H1 (cell line): ENCODE measurements at regions not wholly inside any gene's neighbourhood (a gene's known extent, or its start where the extent isn't known, plus 50 kb on each side); places are given as distances from the start of the nearest gene placed in this dataset.

Source experiments
- CTCF ChIA-PET: fragments of 300-600 bp; sonication (Branson Sonifier 250); formaldehyde crosslinking; loops from one replicate; lab custom pipeline; 2021; ENCODE audit not compliant: partially characterized antibody; lab: Charles Lee
- POLR2A ChIA-PET: fragments of 300-600 bp; sonication (Branson Sonifier 250); formaldehyde crosslinking; loops from one replicate; lab custom pipeline; 2021; ENCODE audit warnings: inconsistent platforms; ENCODE audit not compliant: partially characterized antibody; lab: Charles Lee
- DNase-seq, 2 experiments: peaks; one replicate each; pipeline versions ENCODE4 v3.0.0 to v3.0.0-alpha.2; 2010 to 2022; ENCODE audit warnings: low spot score in 2 of 2, low read depth in 1 of 2, mixed read lengths in 1 of 2
- FAIRE-seq: peaks from 2 replicates; lab custom pipeline; 2011; peaks lifted over from hg19 to GRCh38; lab: Jason Lieb, UNC
- H2AFZ ChIP-seq: 2 replicates; pipeline ENCODE4 v1.8.1; 2012; ENCODE audit warnings: low read length, inconsistent platforms
- H2AK5ac ChIP-seq: 2 replicates; pipeline ENCODE4 v1.6.1; 2013; ENCODE audit warnings: low read depth, low read length
- H2BK120ac ChIP-seq: replicated peaks from 2 replicates; pipeline ENCODE3; 2013; ENCODE audit warnings: low read depth, low read length, inconsistent platforms
- H2BK12ac ChIP-seq: 2 replicates; pipeline ENCODE4 v1.6.1; 2013; ENCODE audit warnings: low read depth, low read length
- H2BK15ac ChIP-seq: 2 replicates; pipeline ENCODE4 v1.6.1; 2013; ENCODE audit warnings: low read length
- H2BK20ac ChIP-seq: 2 replicates; pipeline ENCODE4 v1.6.1; 2013; ENCODE audit warnings: low read length
- H2BK5ac ChIP-seq: 2 replicates; pipeline ENCODE4 v1.6.1; 2013; ENCODE audit warnings: low read depth, low read length
- H3K14ac ChIP-seq: 2 replicates; pipeline ENCODE4 v1.6.1; 2013; ENCODE audit warnings: inconsistent platforms; ENCODE audit not compliant: insufficient read length
- H3K18ac ChIP-seq: 2 replicates; pipeline ENCODE4 v1.6.1; 2013; ENCODE audit warnings: low read length; ENCODE audit errors: extremely low read depth
- H3K23ac ChIP-seq: 2 replicates; pipeline ENCODE4 v1.6.1; 2013; ENCODE audit warnings: inconsistent platforms; ENCODE audit not compliant: insufficient read length
- H3K23me2 ChIP-seq: 2 replicates; pipeline ENCODE4 v1.6.1; 2013; ENCODE audit warnings: low read depth, low read length
- H3K27ac ChIP-seq: 2 replicates; pipeline ENCODE4 v1.6.1; 2011; ENCODE audit warnings: low read depth, low read length, inconsistent platforms
- H3K27me3 ChIP-seq, 4 experiments: replicated peaks in 1 of 4; 1 replicate in 1 of 4; 2 replicates in 3 of 4; pipeline versions ENCODE4 v1.6.1 to v1.8.1; 2011 to 2013; ENCODE audit warnings: low read length in 3 of 4, mild to moderate bottlenecking in 3 of 4, inconsistent platforms in 2 of 4, mixed read lengths in 2 of 4, moderate library complexity in 1 of 4; ENCODE audit not compliant: control insufficient read depth in 3 of 4, insufficient read depth in 3 of 4; ENCODE audit errors: extremely low read depth in 1 of 4
- H3K36me3 ChIP-seq, 4 experiments: 2 replicates each; pipeline versions ENCODE4 v1.6.1 to v1.8.1; 2011 to 2013; ENCODE audit warnings: mild to moderate bottlenecking in 4 of 4, low read length in 3 of 4, moderate library complexity in 2 of 4, control low read depth in 1 of 4, inconsistent platforms in 1 of 4; ENCODE audit not compliant: insufficient read depth in 4 of 4, control insufficient read depth in 2 of 4
- H3K4ac ChIP-seq: replicated peaks from 2 replicates; pipeline ENCODE3; 2013; ENCODE audit warnings: low read length, low read depth, mixed read lengths, inconsistent platforms; ENCODE audit not compliant: insufficient read length
- H3K4me1 ChIP-seq, 4 experiments: replicated peaks in 1 of 4; 1 replicate in 1 of 4; 2 replicates in 3 of 4; pipeline versions ENCODE4 v1.6.1 to v1.8.1; 2011 to 2013; ENCODE audit warnings: low read length in 3 of 4, inconsistent platforms in 2 of 4, mixed read lengths in 1 of 4; ENCODE audit not compliant: insufficient read depth in 4 of 4, control insufficient read depth in 3 of 4
- H3K4me2 ChIP-seq, 2 experiments: 2 replicates each; pipeline versions ENCODE4 v1.6.1 to v1.8.1; 2011 to 2013; ENCODE audit warnings: low read depth in 2 of 2, low read length in 2 of 2, control low read depth in 1 of 2, inconsistent platforms in 1 of 2, mild to moderate bottlenecking in 1 of 2; ENCODE audit not compliant: insufficient read depth in 1 of 2
- H3K4me3 ChIP-seq, 4 experiments: fragments of 200-600, 300-600 bp in 1 of 4; sonication (generic), shearing (Covaris generic), sonication (Bioruptor Twin) in 1 of 4; 2 replicates each; pipeline versions ENCODE4 v1.5.1 to v1.8.1; 2011 to 2016; ENCODE audit warnings: low read length in 4 of 4, low read depth in 3 of 4, control low read depth in 2 of 4, inconsistent platforms in 2 of 4, mild to moderate bottlenecking in 2 of 4, mixed read lengths in 1 of 4, moderate library complexity in 1 of 4; ENCODE audit not compliant: insufficient read depth in 2 of 4; ENCODE audit errors: extremely low read depth in 1 of 4
- H3K56ac ChIP-seq: replicated peaks from 2 replicates; pipeline ENCODE3; 2013; ENCODE audit warnings: low read depth, mild to moderate bottlenecking, mixed read lengths, low read length, inconsistent platforms; ENCODE audit not compliant: insufficient read length
- H3K79me1 ChIP-seq: 2 replicates; pipeline ENCODE4 v1.6.1; 2013; ENCODE audit warnings: low read depth, low read length, control low read depth
- H3K79me2 ChIP-seq, 2 experiments: 2 replicates each; pipeline versions ENCODE4 v1.6.1 to v1.8.1; 2012 to 2013; ENCODE audit warnings: low read length in 2 of 2, mild to moderate bottlenecking in 2 of 2, inconsistent platforms in 1 of 2; ENCODE audit not compliant: insufficient read depth in 2 of 2, control insufficient read depth in 1 of 2
- H3K9ac ChIP-seq, 4 experiments: replicated peaks in 1 of 4; 1 replicate in 1 of 4; 2 replicates in 3 of 4; pipeline versions ENCODE4 v1.6.1 to v1.8.1; 2011 to 2013; ENCODE audit warnings: low read depth in 3 of 4, low read length in 3 of 4, control low read depth in 2 of 4, mild to moderate bottlenecking in 2 of 4, moderate library complexity in 2 of 4, inconsistent platforms in 1 of 4; ENCODE audit errors: extremely low read depth in 1 of 4
- H3K9me3 ChIP-seq, 2 experiments: 2 replicates each; pipeline versions ENCODE4 v1.6.1 to v1.8.1; 2012 to 2013; ENCODE audit warnings: mild to moderate bottlenecking in 2 of 2, moderate library complexity in 2 of 2, control low read depth in 1 of 2, inconsistent platforms in 1 of 2, low read depth in 1 of 2, low read length in 1 of 2, mixed read lengths in 1 of 2; ENCODE audit not compliant: insufficient read depth in 2 of 2
- H4K20me1 ChIP-seq, 2 experiments: replicated peaks in 1 of 2; 2 replicates each; pipeline versions ENCODE3 to v1.8.1; 2011 to 2013; ENCODE audit warnings: inconsistent platforms in 2 of 2, low read length in 2 of 2, mild to moderate bottlenecking in 1 of 2; ENCODE audit not compliant: insufficient read depth in 2 of 2, control insufficient read depth in 1 of 2
- H4K5ac ChIP-seq: 2 replicates; pipeline ENCODE4 v1.6.1; 2013; ENCODE audit warnings: low read length, low read depth, mixed read lengths, inconsistent platforms; ENCODE audit not compliant: insufficient read length
- H4K8ac ChIP-seq: 2 replicates; pipeline ENCODE4 v1.8.0; 2013; ENCODE audit warnings: mild to moderate bottlenecking, moderate library complexity, low read length, inconsistent platforms; ENCODE audit not compliant: insufficient read depth; ENCODE audit errors: extremely low read depth
- H4K91ac ChIP-seq: replicated peaks from 2 replicates; pipeline ENCODE3; 2013; ENCODE audit warnings: low read length, mixed read lengths, inconsistent platforms; ENCODE audit not compliant: insufficient read length
- EP300 ChIP-seq, 2 experiments: IDR thresholded peaks; 1 replicate in 1 of 2; 2 replicates in 1 of 2; pipeline ENCODE4 v1.6.1; 2011 to 2012; ENCODE audit warnings: low read depth in 2 of 2, low read length in 2 of 2, mild to moderate bottlenecking in 2 of 2, borderline replicate concordance in 1 of 2, inconsistent platforms in 1 of 2, moderate library complexity in 1 of 2
- WGBS, 2 experiments: shearing (Covaris generic) in 1 of 2; methylation state at CpG; one replicate each; pipeline versions ENCODE4 v1.1.6 to v1.1.7; 2013 to 2015; ENCODE audit warnings: low lambda C conversion rate in 2 of 2, mixed read lengths in 2 of 2, inconsistent platforms in 1 of 2, low coverage in 1 of 2, missing lambda C conversion rate in 1 of 2; ENCODE audit not compliant: insufficient replicate concordance in 2 of 2, insufficient coverage in 1 of 2, insufficient read length in 1 of 2; ENCODE audit errors: extremely low coverage in 1 of 2, missing lambda C conversion rate in 1 of 2; 5-methylcytosine and 5-hydroxymethylcytosine counted together

DNA sequence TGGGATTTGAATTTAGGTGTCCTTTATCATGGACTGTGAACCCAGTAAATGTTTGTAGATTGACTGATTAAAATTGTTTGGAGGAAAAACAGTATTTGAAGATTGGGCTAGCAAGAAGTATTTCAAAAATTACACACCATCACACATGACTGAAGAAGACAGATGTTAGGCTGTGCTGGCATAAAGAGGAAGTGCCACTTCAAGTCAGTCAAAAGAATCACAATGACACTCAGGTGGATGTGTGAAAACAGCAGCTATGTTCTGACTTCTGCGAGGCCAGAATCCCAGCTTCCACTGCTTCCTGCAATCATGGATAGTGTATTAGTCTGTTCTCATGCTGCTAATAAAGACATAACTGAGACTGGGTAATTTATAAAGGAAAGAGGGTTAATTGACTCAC lies 393.3 kb downstream of the DMRT2 start:
- Histone ChIP-seq H4K8ac (no peak overlapping the region), H3K27ac (no peak overlapping the region), H2BK15ac (no peak overlapping the region), H3K23ac (no peak overlapping the region), H2BK120ac (no peak overlapping the region), H3K4me3 (no peak overlapping the region), H2BK5ac (no peak overlapping the region), H3K56ac (no peak overlapping the region), H2AFZ (no peak overlapping the region), H4K91ac (no peak overlapping the region), H3K18ac (no peak overlapping the region), H4K5ac (no peak overlapping the region), H3K14ac (no peak overlapping the region), H3K27me3 (no peaks in the 10 kb centered on the region; a peak in 1 of 7 replicates), H3K79me2 (no peaks in the 10 kb centered on the region), H2BK12ac (no peak overlapping the region), H3K36me3 (0 out of 8 replicates have a peak, but pooled peaks cover 0 to 2% (median 0%) of the 10 kb centered on the region in 4 experiments), H3K4ac (no peak overlapping the region), H4K20me1 (no peaks in the 10 kb centered on the region), H3K4me1 (no peaks in the 10 kb centered on the region), H3K9ac (no peak overlapping the region), H3K4me2 (no peak overlapping the region), H3K23me2 (no peaks in the 10 kb centered on the region), H3K79me1 (no peaks in the 10 kb centered on the region), H2AK5ac (no peak overlapping the region), H3K9me3 (peaks cover 64 to 76% of the 10 kb centered on the region in 2 experiments), H2BK20ac (no peak overlapping the region)
- DNase-seq (no peak), FAIRE-seq (no peak)
- ChIA-PET CTCF (no interaction called here), POLR2A (no interaction called here)
- 78% methylated on average over 1 of the region's 1 CpG; no CpG with 5 or more reads in 1 of the 2 experiments for WGBS, 2 experiments
- no peak for TF ChIP-seq EP300 (IDR thresholded peaks at IDR 0.05; ENCODE audit: borderline replicate concordance in 1 of 2, low read depth in 2 of 2, low read length in 2 of 2)
